ENCODE measurements at regions not wholly inside any gene's neighbourhood (a gene's known extent, or its start where the extent isn't known, plus 50 kb on each side); places are given as distances from the start of the nearest gene placed in this dataset.

GRCh38 chr18:44051026-44051425 is 629.7 kb upstream of the SETBP1 start (continued):
- TF ChIP-seq TSHZ2 (CRISPR knock-in tag; IDR thresholded peaks at IDR 0.05) = no peak
- TF ChIP-seq ZFP30 (CRISPR knock-in tag; IDR thresholded peaks at IDR 0.05) = no peak
- TF ChIP-seq ZNF70 (CRISPR knock-in tag; IDR thresholded peaks at IDR 0.05) = no peak
- TF ChIP-seq PPARA (CRISPR knock-in tag; IDR thresholded peaks at IDR 0.05; ENCODE audit: borderline replicate concordance) = no peak
- no peak for TF ChIP-seq POU6F1 (CRISPR knock-in tag; IDR thresholded peaks at IDR 0.05; ENCODE audit: borderline replicate concordance, low read depth)

GRCh38 chr18:44054514-44054913 is 626.2 kb upstream of the SETBP1 start:
- no peak for TF ChIP-seq CREB5 (CRISPR knock-in tag; IDR thresholded peaks at IDR 0.05; ENCODE audit: low read depth)
- TF ChIP-seq ZFP30 (CRISPR knock-in tag; IDR thresholded peaks at IDR 0.05) = no peak
- TF ChIP-seq CSDC2 (CRISPR knock-in tag; IDR thresholded peaks at IDR 0.05) = no peak
- no peak for TF ChIP-seq TCF4 (CRISPR knock-in tag; IDR thresholded peaks at IDR 0.05; ENCODE audit: borderline replicate concordance)
- no peak for TF ChIP-seq ZC3H10 (CRISPR knock-in tag; IDR thresholded peaks at IDR 0.05)
- no peak for TF ChIP-seq CSRNP3 (CRISPR knock-in tag; IDR thresholded peaks at IDR 0.05)
- no peak for ATAC-seq

GRCh38 chr18:44060197-44060596 is 620.5 kb upstream of the SETBP1 start:
- no peak for ATAC-seq
- TF ChIP-seq PPARA (CRISPR knock-in tag; IDR thresholded peaks at IDR 0.05; ENCODE audit: borderline replicate concordance) = no peak
- no peak for TF ChIP-seq ZNF565 (CRISPR knock-in tag; conservative IDR thresholded peaks at IDR 0.05; ENCODE audit: low read depth)
- no peak for TF ChIP-seq TOX (CRISPR knock-in tag; IDR thresholded peaks at IDR 0.05; ENCODE audit: borderline replicate concordance)
- no peak for TF ChIP-seq ARNTL (CRISPR knock-in tag; IDR thresholded peaks at IDR 0.05; ENCODE audit: borderline replicate concordance, low read depth)
- no peak for TF ChIP-seq CSDC2 (CRISPR knock-in tag; IDR thresholded peaks at IDR 0.05)
- TF ChIP-seq BACH2 (CRISPR knock-in tag; IDR thresholded peaks at IDR 0.05; ENCODE audit: borderline replicate concordance) = no peak
- TF ChIP-seq ZNF8 (CRISPR knock-in tag; IDR thresholded peaks at IDR 0.05) = no peak
- no peak for TF ChIP-seq ESRRG (CRISPR knock-in tag; IDR thresholded peaks at IDR 0.05)
- no peak for TF ChIP-seq ZC3H10 (CRISPR knock-in tag; IDR thresholded peaks at IDR 0.05)
- TF ChIP-seq ZNF70 (CRISPR knock-in tag; IDR thresholded peaks at IDR 0.05) = no peak
- no peak for TF ChIP-seq CREB5 (CRISPR knock-in tag; IDR thresholded peaks at IDR 0.05; ENCODE audit: low read depth)
- no peak for TF ChIP-seq CSRNP3 (CRISPR knock-in tag; IDR thresholded peaks at IDR 0.05)
- TF ChIP-seq ZFP30 (CRISPR knock-in tag; IDR thresholded peaks at IDR 0.05) = no peak
- no peak for TF ChIP-seq POU6F1 (CRISPR knock-in tag; IDR thresholded peaks at IDR 0.05; ENCODE audit: borderline replicate concordance, low read depth)
- TF ChIP-seq ZFP3 (CRISPR knock-in tag; IDR thresholded peaks at IDR 0.05) = no peak
- no peak for TF ChIP-seq ISL1 (CRISPR knock-in tag; IDR thresholded peaks at IDR 0.05)
- no peak for TF ChIP-seq TSHZ2 (CRISPR knock-in tag; IDR thresholded peaks at IDR 0.05)
- TF ChIP-seq GLIS3 (CRISPR knock-in tag; IDR thresholded peaks at IDR 0.05) = no peak
- no peak for TF ChIP-seq SNAI2 (CRISPR knock-in tag; IDR thresholded peaks at IDR 0.05)

Measured in SK-N-SH treated with all-trans-retinoic acid at 6 μM for 48 hours (cell line).